ENCODE measurements at regions not wholly inside any gene's neighbourhood (a gene's known extent, or its start where the extent isn't known, plus 50 kb on each side); places are given as distances from the start of the nearest gene placed in this dataset.

DNA sequence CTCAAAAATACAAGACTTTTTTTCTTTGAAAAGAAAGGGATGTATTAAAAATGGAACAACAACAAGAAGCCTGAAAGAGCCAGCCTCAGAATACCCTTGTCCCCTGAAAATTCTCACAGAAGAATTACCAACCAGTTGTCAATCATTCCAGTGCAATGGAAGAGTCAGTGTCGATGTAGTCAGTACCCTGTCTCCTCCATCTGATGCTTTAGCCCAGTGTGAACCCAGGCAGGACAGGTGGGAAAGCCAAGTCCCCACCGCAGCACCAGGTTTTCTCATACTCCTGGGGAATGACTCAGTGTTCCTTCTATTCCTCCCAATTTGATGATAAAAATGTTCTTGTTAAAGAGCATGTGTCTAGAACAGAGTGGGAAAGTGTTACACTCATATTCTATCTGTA, 332.0 kb upstream of the CHAC2 start:
- no peak for TF ChIP-seq EZH2phosphoT487 (IDR thresholded peaks at IDR 0.05; ENCODE audit: insufficient read depth, low read depth)
- no peak for TF ChIP-seq EZH2 (IDR thresholded peaks at IDR 0.05; ENCODE audit: insufficient read depth, poor library complexity, severe bottlenecking)
- DNase-seq: no peak
- 59 to 83% methylated on average over 2 of the region's 2 CpGs for WGBS, 2 experiments (ENCODE audit: low coverage in 1 of 2, low lambda C conversion rate in 2 of 2, missing lambda C conversion rate in 2 of 2)
- H3K4me1 ChIP-seq (ENCODE audit: insufficient read depth): no peaks in the 10 kb centered on the region
- no peaks in the 10 kb centered on the region for H4K20me1 ChIP-seq (ENCODE audit: insufficient read depth)
- no peaks in the 10 kb centered on the region for H3K36me3 ChIP-seq (ENCODE audit: low read depth)
- no peak overlapping the region for H2AFZ ChIP-seq
- H3K4me2 ChIP-seq (ENCODE audit: unreplicated experiment): no peak overlapping the region
- H3K9me3 ChIP-seq (ENCODE audit: low read depth): no peaks in the 10 kb centered on the region
- no peaks in the 10 kb centered on the region for H3K27me3 ChIP-seq (replicated peaks; ENCODE audit: insufficient read depth)
- in situ Hi-C loops (cut with MboI): no loop called here
- no peaks in the 10 kb centered on the region for H3F3A ChIP-seq (ENCODE audit: insufficient read depth)
- no peaks in the 10 kb centered on the region for H3K79me2 ChIP-seq (ENCODE audit: insufficient read depth)
- H3K4me3 ChIP-seq: no peak overlapping the region
- no peak overlapping the region for H3K27ac ChIP-seq
- H3K9me2 ChIP-seq (ENCODE audit: insufficient read depth): no peaks in the 10 kb centered on the region
- H3K9ac ChIP-seq: no peak overlapping the region

DNA sequence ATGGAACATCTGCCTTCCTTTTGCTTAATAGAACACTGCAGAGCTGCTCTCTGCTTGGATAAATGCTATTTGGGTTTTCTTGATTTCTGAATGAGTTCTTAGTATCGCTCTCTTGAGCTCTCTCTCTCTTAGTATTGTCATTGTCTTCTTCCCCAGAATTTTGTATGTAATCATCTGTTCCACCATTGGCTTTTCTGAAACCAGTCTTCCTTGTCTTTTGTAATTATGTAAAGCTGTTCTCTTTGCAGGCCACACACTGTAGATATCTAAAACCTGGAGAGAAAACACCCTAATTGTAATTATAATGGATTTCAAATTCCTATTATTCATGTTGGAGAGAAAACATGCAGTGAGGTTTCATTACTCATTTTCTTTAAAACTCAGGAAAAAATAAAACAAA, 333.1 kb upstream of the CHAC2 start:
- in situ Hi-C loops (cut with MboI): no loop called here
- Histone ChIP-seq H3K4me1 (ENCODE audit: insufficient read depth) (no peaks in the 10 kb centered on the region), H3K4me2 (ENCODE audit: unreplicated experiment) (no peak overlapping the region), H3K27ac (no peak overlapping the region), H3K4me3 (no peak overlapping the region), H3K27me3 (replicated peaks; ENCODE audit: insufficient read depth) (no peaks in the 10 kb centered on the region), H3K9me2 (ENCODE audit: insufficient read depth) (no peaks in the 10 kb centered on the region), H3K79me2 (ENCODE audit: insufficient read depth) (no peaks in the 10 kb centered on the region), H3K9ac (no peak overlapping the region), H3K36me3 (ENCODE audit: low read depth) (no peaks in the 10 kb centered on the region), H3F3A (ENCODE audit: insufficient read depth) (no peaks in the 10 kb centered on the region), H3K9me3 (ENCODE audit: low read depth) (no peaks in the 10 kb centered on the region), H4K20me1 (ENCODE audit: insufficient read depth) (no peaks in the 10 kb centered on the region), H2AFZ (no peak overlapping the region)
- WGBS, 2 experiments (ENCODE audit: low coverage in 1 of 2, low lambda C conversion rate in 2 of 2, missing lambda C conversion rate in 2 of 2): 93 to 100% methylated on average over 1 of the region's 1 CpG
- no peak for TF ChIP-seq EZH2phosphoT487 (IDR thresholded peaks at IDR 0.05; ENCODE audit: insufficient read depth, low read depth)
- no peak for TF ChIP-seq EZH2 (IDR thresholded peaks at IDR 0.05; ENCODE audit: insufficient read depth, poor library complexity, severe bottlenecking)
- no peak for DNase-seq

DNA sequence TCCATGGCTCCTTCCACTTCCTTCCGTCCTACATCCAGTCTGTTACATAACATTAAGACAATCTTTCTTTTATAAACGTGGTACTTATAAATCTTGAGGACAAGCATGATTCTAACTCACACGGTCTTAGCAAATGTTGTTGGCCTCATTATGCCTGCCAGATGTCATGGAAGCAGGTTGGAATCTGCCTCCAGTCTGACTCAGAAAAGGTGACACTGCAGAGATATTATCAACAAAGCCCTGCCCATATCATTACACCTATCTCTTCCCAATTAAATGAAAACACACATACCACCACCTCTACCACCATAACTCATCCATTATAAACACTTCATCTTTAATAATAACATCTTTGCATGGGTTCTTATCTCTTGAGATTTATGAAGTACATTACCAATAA, 334.7 kb upstream of the CHAC2 start:
- H2AFZ ChIP-seq: no peak overlapping the region
- no peaks in the 10 kb centered on the region for H3K79me2 ChIP-seq (ENCODE audit: insufficient read depth)
- H3K27ac ChIP-seq: no peak overlapping the region
- H3K36me3 ChIP-seq (ENCODE audit: low read depth): no peaks in the 10 kb centered on the region
- no peaks in the 10 kb centered on the region for H3K27me3 ChIP-seq (replicated peaks; ENCODE audit: insufficient read depth)
- H3K9me3 ChIP-seq (ENCODE audit: low read depth): no peaks in the 10 kb centered on the region
- 28 to 30% methylated on average over 3 of the region's 3 CpGs for WGBS, 2 experiments (ENCODE audit: low coverage in 1 of 2, low lambda C conversion rate in 2 of 2, missing lambda C conversion rate in 2 of 2)
- no peaks in the 10 kb centered on the region for H3K4me1 ChIP-seq (ENCODE audit: insufficient read depth)
- no peak overlapping the region for H3K4me2 ChIP-seq (ENCODE audit: unreplicated experiment)
- no peak for DNase-seq
- no peak overlapping the region for H3K4me3 ChIP-seq
- no peak for TF ChIP-seq EZH2 (IDR thresholded peaks at IDR 0.05; ENCODE audit: insufficient read depth, poor library complexity, severe bottlenecking)
- no peak for TF ChIP-seq EZH2phosphoT487 (IDR thresholded peaks at IDR 0.05; ENCODE audit: insufficient read depth, low read depth)
- no peaks in the 10 kb centered on the region for H3F3A ChIP-seq (ENCODE audit: insufficient read depth)
- no peaks in the 10 kb centered on the region for H4K20me1 ChIP-seq (ENCODE audit: insufficient read depth)
- in situ Hi-C loops (cut with MboI): no loop called here
- H3K9me2 ChIP-seq (ENCODE audit: insufficient read depth): no peaks in the 10 kb centered on the region
- no peak overlapping the region for H3K9ac ChIP-seq

DNA sequence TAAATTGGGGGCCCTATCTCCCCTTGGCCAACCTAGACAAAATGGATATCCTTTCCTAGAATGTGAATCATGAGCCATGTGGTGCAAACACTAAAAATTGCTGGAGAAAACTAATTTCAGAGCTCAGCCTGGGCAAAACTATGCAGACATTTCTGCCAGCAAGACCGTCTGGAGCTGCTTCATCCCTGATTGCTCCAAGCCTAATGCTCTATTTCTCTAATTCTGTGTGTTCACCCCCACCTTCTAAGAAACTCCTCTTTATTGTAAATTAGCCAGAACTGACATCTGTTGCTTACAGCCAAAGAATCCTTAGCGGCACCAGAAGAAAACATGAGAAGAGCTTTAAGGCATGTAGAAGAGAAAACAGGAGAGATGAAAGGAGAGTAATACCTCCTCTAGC, 337.7 kb upstream of the CHAC2 start:
- no peak for DNase-seq
- H3K9me2 ChIP-seq (ENCODE audit: insufficient read depth): no peaks in the 10 kb centered on the region
- no peaks in the 10 kb centered on the region for H3K79me2 ChIP-seq (ENCODE audit: insufficient read depth)
- in situ Hi-C loops (cut with MboI): no loop called here
- H3K27me3 ChIP-seq (replicated peaks; ENCODE audit: insufficient read depth): no peaks in the 10 kb centered on the region
- no peak for TF ChIP-seq EZH2 (IDR thresholded peaks at IDR 0.05; ENCODE audit: insufficient read depth, poor library complexity, severe bottlenecking)
- no peak for TF ChIP-seq EZH2phosphoT487 (IDR thresholded peaks at IDR 0.05; ENCODE audit: insufficient read depth, low read depth)
- H3K9ac ChIP-seq: no peak overlapping the region
- 17 to 22% methylated on average over 2 of the region's 2 CpGs for WGBS, 2 experiments (ENCODE audit: low coverage in 1 of 2, low lambda C conversion rate in 2 of 2, missing lambda C conversion rate in 2 of 2)
- H2AFZ ChIP-seq: no peak overlapping the region
- no peaks in the 10 kb centered on the region for H3F3A ChIP-seq (ENCODE audit: insufficient read depth)
- no peak overlapping the region for H3K27ac ChIP-seq
- H3K4me1 ChIP-seq (ENCODE audit: insufficient read depth): no peaks in the 10 kb centered on the region
- no peak overlapping the region for H3K4me2 ChIP-seq (ENCODE audit: unreplicated experiment)
- H4K20me1 ChIP-seq (ENCODE audit: insufficient read depth): no peaks in the 10 kb centered on the region
- no peaks in the 10 kb centered on the region for H3K9me3 ChIP-seq (ENCODE audit: low read depth)
- H3K36me3 ChIP-seq (ENCODE audit: low read depth): no peaks in the 10 kb centered on the region
- H3K4me3 ChIP-seq: no peak overlapping the region

DNA sequence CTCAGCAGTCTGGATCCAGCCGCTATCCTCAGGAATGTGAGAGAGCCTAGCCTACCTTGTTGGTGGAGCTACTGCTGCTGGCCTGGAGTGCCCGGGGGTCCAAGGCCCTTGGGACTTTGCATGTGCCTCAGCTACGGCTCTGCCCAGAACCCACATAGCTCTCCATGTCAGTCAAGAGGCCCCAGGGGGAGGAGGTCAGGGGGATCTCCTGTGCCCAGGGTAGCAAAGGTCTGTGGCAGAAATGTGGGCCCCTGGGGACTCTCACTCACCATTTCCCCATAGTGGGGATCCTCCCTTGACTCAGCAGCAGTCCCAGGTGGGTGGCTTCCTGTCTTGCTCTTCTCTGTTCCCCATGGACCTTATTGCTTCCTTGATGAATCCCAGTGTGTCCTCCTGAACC, 342.7 kb upstream of the CHAC2 start:
- WGBS, 2 experiments (ENCODE audit: low coverage in 1 of 2, low lambda C conversion rate in 2 of 2, missing lambda C conversion rate in 2 of 2): 59 to 63% methylated on average over 3 of the region's 3 CpGs
- Histone ChIP-seq H4K20me1 (ENCODE audit: insufficient read depth) (no peaks in the 10 kb centered on the region), H3K4me2 (ENCODE audit: unreplicated experiment) (no peak overlapping the region), H2AFZ (no peak overlapping the region), H3K36me3 (ENCODE audit: low read depth) (no peaks in the 10 kb centered on the region), H3K79me2 (ENCODE audit: insufficient read depth) (no peaks in the 10 kb centered on the region), H3K4me1 (ENCODE audit: insufficient read depth) (no peaks in the 10 kb centered on the region), H3K27me3 (replicated peaks; ENCODE audit: insufficient read depth) (peaks cover 9% of the 10 kb centered on the region; the same call in 1 of the 2 replicates), H3F3A (ENCODE audit: insufficient read depth) (no peaks in the 10 kb centered on the region), H3K9me2 (ENCODE audit: insufficient read depth) (no peaks in the 10 kb centered on the region), H3K27ac (no peak overlapping the region), H3K9ac (no peak overlapping the region), H3K9me3 (ENCODE audit: low read depth) (no peaks in the 10 kb centered on the region), H3K4me3 (no peak overlapping the region)
- TF ChIP-seq EZH2 (IDR thresholded peaks at IDR 0.05; ENCODE audit: insufficient read depth, poor library complexity, severe bottlenecking) (no peak), EZH2phosphoT487 (IDR thresholded peaks at IDR 0.05; ENCODE audit: insufficient read depth, low read depth) (no peak)
- in situ Hi-C loops (cut with MboI): no loop called here
- DNase-seq: no peak

All from GM23248 (cell line).